ENCODE measurements at regions not wholly inside any gene's neighbourhood (a gene's known extent, or its start where the extent isn't known, plus 50 kb on each side); places are given as distances from the start of the nearest gene placed in this dataset.

GRCh38 chrX:20319054-20319453 is 52.3 kb upstream of the RPS6KA3 start:
- Mint-ChIP-seq H3K36me3 (ENCODE audit: low read depth) (no peaks in the 10 kb centered on the region), H3K4me3 (no peak overlapping the region), H3K4me1 (peaks cover 21% of the 10 kb centered on the region), H3K27me3 (peaks cover 6% of the 10 kb centered on the region), H3K27ac (no peak overlapping the region), H3K9me3 (peaks cover 3% of the 10 kb centered on the region)
- intact Hi-C loops (cut with micrococcal nuclease): no loop called here
- DNase-seq: no peak

GRCh38 chrX:20317873-20318272 is 51.2 kb upstream of the RPS6KA3 start:
- H3K9me3 Mint-ChIP-seq: peaks cover 3% of the 10 kb centered on the region
- peaks cover 21% of the 10 kb centered on the region for H3K4me1 Mint-ChIP-seq
- H3K27me3 Mint-ChIP-seq: peaks cover 6% of the 10 kb centered on the region
- no peak overlapping the region for H3K27ac Mint-ChIP-seq
- no peak for DNase-seq
- no peaks in the 10 kb centered on the region for H3K36me3 Mint-ChIP-seq (ENCODE audit: low read depth)
- intact Hi-C loops (cut with micrococcal nuclease): no loop called here
- no peak overlapping the region for H3K4me3 Mint-ChIP-seq
